Suprapubic skin (tissue), 2 donors: ENCODE measurements at regions not wholly inside any gene's neighbourhood (a gene's known extent, or its start where the extent isn't known, plus 50 kb on each side); places are given as distances from the start of the nearest gene placed in this dataset.

ENCODE experiments used
- EP300 ChIP-seq: sonication (generic); formaldehyde crosslinking; IDR thresholded peaks from one replicate; pipeline ENCODE4 v1.6.1; 2017; ENCODE audit warnings: antibody characterized with exemption
- POLR2A ChIP-seq, 2 donors: fragments of 450-650 bp; IDR thresholded peaks; one replicate each; pipeline ENCODE4 v1.6.1; 2017; ENCODE audit warnings: antibody characterized with exemption in 2 of 2, mild to moderate bottlenecking in 2 of 2, moderate library complexity in 2 of 2

GRCh38 chr11:28730336-28730735 is 622.1 kb downstream of the METTL15 start:
- no peak for TF ChIP-seq POLR2A (IDR thresholded peaks at IDR 0.05)
- no peak for TF ChIP-seq EP300
